HPDE6-E6E7 (cell line): ENCODE measurements at regions not wholly inside any gene's neighbourhood (a gene's known extent, or its start where the extent isn't known, plus 50 kb on each side); places are given as distances from the start of the nearest gene placed in this dataset.
A peak's percentile ranks its signal among the peaks of the same experiment; 100 is the strongest.

Experiments
- DNase-seq: peaks from one replicate; pipeline ENCODE4 v3.0.0; 2011; ENCODE audit warnings: missing footprints; ENCODE audit errors: extremely low spot score

DNA sequence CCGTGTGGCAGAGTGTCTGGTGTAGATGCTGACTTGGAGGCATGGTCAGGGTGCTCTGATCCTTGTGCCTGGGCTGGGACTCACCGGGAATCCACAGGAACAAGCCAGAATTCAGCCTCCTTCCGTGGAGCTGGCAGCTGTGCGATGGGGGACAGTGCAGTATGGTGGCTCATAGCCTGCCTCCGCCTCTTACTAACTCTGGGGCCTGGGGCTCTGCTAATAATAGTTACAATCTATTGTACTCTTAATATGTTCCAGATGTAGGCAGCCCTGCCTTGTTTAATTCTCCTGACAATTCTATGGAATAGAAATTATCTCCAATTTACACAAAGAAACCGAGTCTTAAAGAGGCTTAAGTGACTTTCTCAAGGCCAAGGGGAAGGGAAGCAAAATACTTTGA is 77.6 kb downstream of the PCDH1 start:
- DNase-seq: no peak

DNA sequence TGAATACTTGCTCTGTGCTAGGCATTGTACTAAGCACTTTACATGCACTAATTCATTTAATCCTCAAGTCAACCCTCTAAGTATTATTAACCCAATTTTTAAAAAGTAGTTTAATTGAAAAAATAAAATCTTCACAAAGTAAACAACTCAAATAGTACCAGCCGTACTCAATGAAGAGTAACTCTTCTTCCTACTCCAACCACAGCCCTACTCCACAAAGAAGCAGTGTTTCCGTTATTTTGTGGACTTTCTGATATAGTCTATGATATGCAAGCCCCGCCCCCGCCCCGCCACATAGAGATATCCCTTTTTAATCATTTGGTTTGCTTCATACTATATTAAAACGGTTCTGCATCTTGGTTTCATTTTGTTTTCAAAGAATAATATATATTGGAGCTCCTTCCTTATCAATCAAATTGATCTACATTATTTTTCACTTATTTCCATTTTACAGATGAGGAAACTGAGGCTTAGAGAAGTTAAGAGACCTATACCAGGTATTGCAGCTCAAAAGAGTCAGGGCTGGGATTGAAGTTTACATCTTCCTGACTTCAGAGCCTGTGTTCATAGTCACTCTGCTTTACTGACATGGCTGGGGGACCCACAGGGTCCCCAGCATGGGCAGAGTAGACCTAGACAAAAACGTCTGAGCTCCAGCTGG is 78.6 kb downstream of the PCDH1 start:
- no peak for DNase-seq

- no peak for DNase-seq
These were observed 80.8 kb downstream of the PCDH1 start for GRCh38 chr5:141797425-141797824.

DNA sequence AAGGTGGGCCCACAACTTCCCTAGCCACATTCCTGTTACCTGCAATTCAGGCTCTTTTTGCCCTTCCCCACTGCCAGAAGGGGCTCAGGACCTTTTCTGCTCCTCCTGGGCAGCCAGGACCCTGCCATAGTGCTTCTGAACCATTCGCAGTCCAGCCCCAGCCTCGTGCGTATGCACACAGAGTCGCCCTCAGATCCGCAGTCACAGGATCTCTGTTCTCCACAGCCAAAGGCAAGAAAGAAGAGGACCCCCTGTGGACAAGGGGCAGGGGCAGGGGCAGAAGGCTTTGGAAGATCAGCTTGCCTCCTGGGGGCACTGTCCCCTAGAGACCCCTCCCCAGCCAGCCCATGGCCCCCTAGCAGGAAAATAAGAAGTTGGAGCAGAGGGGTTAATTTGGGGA is 82.8 kb downstream of the PCDH1 start:
- no peak for DNase-seq

DNA sequence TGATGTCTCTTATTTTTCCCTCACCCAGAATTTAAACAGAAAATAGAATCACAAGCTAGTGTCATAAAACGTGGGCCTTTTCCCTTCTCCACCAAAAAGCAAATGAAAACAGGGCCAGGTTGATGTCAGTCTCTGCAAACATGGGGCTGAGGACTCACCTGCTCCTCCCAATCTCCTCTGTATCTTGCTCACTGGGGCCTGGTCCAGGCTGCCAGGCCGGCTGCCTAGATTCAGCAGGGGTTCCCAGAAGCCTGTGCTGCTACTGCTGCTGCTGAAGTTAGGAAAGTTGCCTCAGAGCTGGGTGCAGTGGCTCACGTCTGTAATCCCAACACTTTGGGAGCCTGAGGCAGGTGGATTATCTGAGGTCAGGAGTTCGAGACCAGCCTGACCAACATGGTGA is 84.3 kb downstream of the PCDH1 start:
- DNase-seq: no peak

GRCh38 chr5:141793403-141793802 is 84.8 kb downstream of the PCDH1 start:
- DNase-seq: no peak

- DNase-seq: no peak
These were observed 87.6 kb downstream of the PCDH1 start for GRCh38 chr5:141790630-141791029.

GRCh38 chr5:141789330-141789729 is 88.9 kb downstream of the PCDH1 start:
- DNase-seq: no peak

- DNase-seq: no peak
These were observed 89.8 kb downstream of the PCDH1 start for GRCh38 chr5:141788296-141788970.

DNA sequence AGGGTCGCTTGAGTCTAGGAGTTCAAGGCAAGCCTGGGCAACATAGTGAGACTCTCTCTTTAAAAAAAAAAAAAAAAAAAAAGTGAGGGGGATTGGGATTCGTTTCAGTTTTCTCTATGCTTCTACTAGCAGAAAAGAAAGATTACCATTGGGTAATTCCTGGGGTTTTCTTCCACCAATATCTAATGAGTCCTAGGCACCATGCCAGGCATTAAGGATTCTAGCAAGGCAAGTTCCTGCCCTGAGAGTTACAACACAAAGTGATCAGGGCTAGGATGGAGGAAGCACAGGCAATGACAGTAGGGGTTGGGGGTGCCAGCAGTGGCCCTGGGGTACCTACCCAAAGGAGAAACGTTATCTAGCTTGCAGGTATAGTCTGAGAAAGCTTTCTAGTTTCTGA is 90.8 kb downstream of the PCDH1 start:
- no peak for DNase-seq

DNA sequence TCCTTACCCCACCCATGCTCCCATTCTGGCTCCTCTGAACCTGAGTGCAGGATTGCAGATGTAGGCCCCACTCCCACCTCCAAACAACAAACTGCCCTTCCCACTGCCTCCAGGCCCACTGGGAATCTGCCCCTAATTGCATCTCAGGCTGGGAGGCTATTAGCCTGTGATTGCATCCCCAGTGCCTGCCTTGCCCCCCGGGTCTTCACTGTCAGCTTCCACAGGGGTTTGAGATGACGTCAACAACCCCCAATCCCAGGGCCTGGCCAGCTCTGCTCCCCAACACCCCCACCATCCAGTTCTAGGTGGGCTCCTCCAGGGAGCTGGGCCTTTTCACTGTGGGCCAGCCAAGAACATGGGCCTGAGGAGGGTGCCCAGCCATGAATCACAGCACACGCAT is 91.5 kb downstream of the PCDH1 start:
- no peak for DNase-seq

DNA sequence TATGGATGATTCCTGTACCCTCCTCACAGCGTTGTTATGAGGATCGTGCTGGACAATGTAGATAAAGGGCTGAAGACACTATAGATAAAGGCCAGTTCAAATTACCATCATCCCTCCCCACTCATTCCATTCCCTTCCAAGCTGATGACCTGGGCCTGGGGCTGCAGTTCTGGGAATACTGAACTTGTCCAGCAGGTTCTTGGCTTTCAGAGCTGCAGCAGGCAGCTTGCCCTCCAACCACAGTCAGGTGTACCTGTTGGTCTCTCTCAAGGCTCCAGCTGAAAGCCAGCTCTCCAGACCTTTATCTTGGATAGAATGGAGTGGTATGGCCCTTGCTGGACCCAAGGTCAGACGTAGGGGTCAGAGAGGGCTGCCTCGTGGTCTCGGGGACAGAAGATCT is 92.5 kb downstream of the PCDH1 start:
- no peak for DNase-seq

- DNase-seq: no peak
These were observed 93.1 kb downstream of the PCDH1 start for GRCh38 chr5:141785135-141785534.

DNA sequence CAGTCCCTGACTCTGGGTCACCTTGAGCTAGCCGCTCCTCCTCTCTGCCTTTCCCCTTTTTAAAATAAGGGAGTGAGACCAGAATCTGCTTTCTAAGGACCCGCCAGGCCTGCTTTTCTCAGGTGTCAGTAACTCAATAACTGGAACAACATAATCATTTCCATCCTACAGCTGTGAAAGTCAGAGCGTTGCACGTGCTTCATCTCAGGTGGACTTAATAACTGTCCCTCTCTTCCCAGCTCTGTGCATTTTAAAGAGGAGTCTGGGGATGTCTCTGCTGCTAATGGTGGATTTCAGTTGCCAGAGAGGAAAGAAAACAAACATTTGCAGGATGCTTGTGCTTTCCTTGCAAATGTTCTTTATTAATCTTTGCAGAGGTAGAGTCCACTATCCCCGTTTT is 93.7 kb downstream of the PCDH1 start:
- DNase-seq: no peak

GRCh38 chr5:141783947-141784296 is 94.3 kb downstream of the PCDH1 start:
- DNase-seq: no peak

GRCh38 chr5:141783005-141783946 is 94.9 kb downstream of the PCDH1 start:
- peak; percentile 87 for DNase-seq

GRCh38 chr5:141781910-141782309 is 96.3 kb downstream of the PCDH1 start:
- DNase-seq: no peak

DNA sequence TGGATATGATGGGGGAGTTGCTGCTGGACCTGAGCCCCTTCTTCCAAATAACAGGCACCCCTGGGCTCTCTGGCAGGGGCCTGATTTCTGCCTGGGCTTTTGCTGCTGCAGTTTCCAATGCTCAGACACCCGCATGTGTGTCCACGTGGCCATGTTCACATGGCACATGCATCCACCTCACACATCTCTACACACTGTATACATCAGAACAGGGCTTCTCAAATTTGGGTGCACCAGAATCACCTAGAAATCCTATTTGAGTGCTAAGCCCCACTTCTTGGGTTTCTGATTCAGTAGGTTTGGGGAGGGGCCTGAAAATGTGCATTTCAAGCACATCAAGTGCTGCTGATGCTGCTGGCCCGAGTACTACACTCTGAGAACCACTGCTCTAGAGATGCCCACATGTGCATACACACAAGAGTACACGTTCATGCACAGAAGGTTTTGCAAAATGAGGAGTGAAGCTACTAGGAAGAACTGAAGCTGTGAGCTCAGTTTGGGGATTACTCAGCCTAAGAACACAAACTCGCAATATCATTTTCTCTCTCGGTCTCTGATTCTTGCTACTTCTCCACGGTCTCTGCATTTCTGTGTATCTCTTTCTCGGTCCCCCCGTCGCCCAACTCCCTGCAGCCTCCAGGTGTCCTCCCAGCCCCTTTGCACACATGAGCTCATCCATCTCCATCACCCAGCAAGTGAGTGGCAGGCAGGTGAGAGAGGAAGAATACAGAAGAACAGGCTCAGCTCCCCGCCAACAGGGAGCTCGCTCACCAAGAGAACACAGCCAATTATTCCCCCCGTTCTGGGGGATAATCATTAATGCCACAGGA is 97.0 kb downstream of the PCDH1 start:
- DNase-seq: no peak

GRCh38 chr5:141780240-141780951 is 97.8 kb downstream of the PCDH1 start:
- DNase-seq: no peak

DNA sequence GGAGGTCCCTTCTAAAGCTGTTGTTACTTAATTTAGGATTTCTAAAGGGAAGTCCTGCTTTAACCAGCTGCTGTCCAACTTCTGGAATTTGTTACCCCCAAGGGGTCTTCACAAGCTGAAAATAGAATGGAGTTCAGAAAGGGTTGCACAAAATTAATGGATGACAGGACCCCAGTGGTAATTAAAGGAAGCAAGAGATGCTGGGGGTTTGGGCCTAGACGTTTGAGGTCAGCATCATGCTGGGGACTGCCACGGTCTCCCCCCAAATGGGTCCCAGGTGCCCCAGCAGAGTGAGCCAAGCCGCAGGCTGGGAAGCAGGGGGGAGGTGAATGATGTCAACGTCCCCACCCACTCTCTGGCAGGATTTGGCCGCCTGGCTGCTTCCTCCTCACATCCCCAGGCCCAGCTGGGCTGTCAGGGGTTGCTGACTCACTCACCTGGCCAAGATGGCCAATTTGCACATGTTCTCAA is 97.5 kb upstream of the ARAP3 start:
- peak; percentile 37 for DNase-seq

DNA sequence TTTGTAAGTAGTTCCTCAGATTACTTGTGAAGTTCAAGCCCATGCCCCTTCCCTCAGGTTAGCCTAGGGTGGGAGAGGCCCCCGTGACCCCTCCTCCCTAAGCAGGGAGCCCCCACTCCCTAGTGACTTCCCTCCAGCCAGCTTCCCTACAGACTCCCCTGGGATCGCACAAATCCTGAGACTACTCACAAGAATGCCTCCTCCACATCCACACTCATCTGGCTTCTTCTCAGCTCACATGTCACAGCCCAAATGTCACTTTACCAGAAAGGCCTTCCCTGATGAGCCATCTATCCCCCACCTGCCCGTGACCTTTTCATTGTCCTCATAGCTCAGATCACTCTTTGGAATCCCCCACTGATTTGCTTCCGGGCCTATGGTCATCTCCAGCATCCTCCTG is 96.7 kb upstream of the ARAP3 start:
- DNase-seq: no peak
